H9 (cell line): ENCODE measurements at regions not wholly inside any gene's neighbourhood (a gene's known extent, or its start where the extent isn't known, plus 50 kb on each side); places are given as distances from the start of the nearest gene placed in this dataset.

Experiments
- DNase-seq: peaks from one replicate; pipeline ENCODE4 v3.0.0-alpha.2; 2017
- H2AFZ ChIP-seq: one replicate; pipeline ENCODE4 v1.6.1; 2013; ENCODE audit warnings: mild to moderate bottlenecking, low read length, control low read depth, moderate library complexity
- H2AK5ac ChIP-seq: 2 replicates; pipeline ENCODE4 v1.6.1; 2013; ENCODE audit warnings: low read length, control low read depth, mixed read lengths; ENCODE audit not compliant: insufficient read length
- H2BK120ac ChIP-seq: one replicate; pipeline ENCODE4 v1.6.1; 2013; ENCODE audit warnings: low read depth, mild to moderate bottlenecking, low read length, control low read depth, inconsistent platforms; ENCODE audit not compliant: poor library complexity, severe bottlenecking
- H2BK12ac ChIP-seq: 2 replicates; pipeline ENCODE4 v1.6.1; 2013; ENCODE audit warnings: low read length, control low read depth, mixed read lengths, low read depth; ENCODE audit not compliant: insufficient read length
- H2BK15ac ChIP-seq: 2 replicates; pipeline ENCODE4 v1.6.1; 2013; ENCODE audit warnings: low read depth, low read length, control low read depth
- H2BK20ac ChIP-seq: one replicate; pipeline ENCODE4 v1.6.1; 2013; ENCODE audit warnings: low read depth, mild to moderate bottlenecking, low read length, control low read depth, inconsistent platforms; ENCODE audit not compliant: poor library complexity, severe bottlenecking
- H2BK5ac ChIP-seq: 2 replicates; pipeline ENCODE4 v1.6.1; 2013; ENCODE audit warnings: low read length, control low read depth, mixed read lengths; ENCODE audit not compliant: insufficient read length
- H3K14ac ChIP-seq: 2 replicates; pipeline ENCODE4 v1.6.1; 2013; ENCODE audit warnings: low read length, control low read depth; ENCODE audit not compliant: insufficient read depth
- H3K18ac ChIP-seq: 2 replicates; pipeline ENCODE4 v1.6.1; 2013; ENCODE audit warnings: low read depth, mild to moderate bottlenecking, mixed read lengths, low read length, control low read depth; ENCODE audit not compliant: insufficient read length
- H3K23ac ChIP-seq: 2 replicates; pipeline ENCODE4 v1.6.1; 2013; ENCODE audit warnings: low read length, control low read depth, mixed read lengths, low read depth; ENCODE audit not compliant: insufficient read length
- H3K23me2 ChIP-seq: 2 replicates; pipeline ENCODE4 v1.6.1; 2013; ENCODE audit warnings: low read depth, mild to moderate bottlenecking, mixed read lengths, low read length, control low read depth; ENCODE audit not compliant: insufficient read length, poor library complexity, severe bottlenecking
- H3K27ac ChIP-seq: 2 replicates; pipeline ENCODE4 v1.5.1; 2013; ENCODE audit warnings: low read length, control low read depth, mixed read lengths, low read depth; ENCODE audit not compliant: insufficient read length
- H3K27me3 ChIP-seq: 2 replicates; pipeline ENCODE4 v1.6.1; 2013; ENCODE audit warnings: low read length, control low read depth, inconsistent platforms; ENCODE audit not compliant: insufficient read depth
- H3K4ac ChIP-seq: 2 replicates; pipeline ENCODE4 v1.6.1; 2013; ENCODE audit warnings: low read depth, mild to moderate bottlenecking, control low read depth, inconsistent platforms, low read length, moderate library complexity
- H3K4me1 ChIP-seq: 2 replicates; pipeline ENCODE4 v1.6.1; 2013; ENCODE audit warnings: low read length, control low read depth, inconsistent platforms; ENCODE audit not compliant: insufficient read depth
- H3K4me2 ChIP-seq: 2 replicates; pipeline ENCODE4 v1.6.1; 2013; ENCODE audit warnings: low read length, control low read depth, mixed read lengths; ENCODE audit not compliant: insufficient read length, insufficient read depth
- H3K56ac ChIP-seq: 2 replicates; pipeline ENCODE4 v1.6.1; 2013; ENCODE audit warnings: low read depth, mild to moderate bottlenecking, mixed read lengths, low read length, control low read depth; ENCODE audit not compliant: insufficient read length
- H3K79me1 ChIP-seq: 2 replicates; pipeline ENCODE4 v1.6.1; 2013; ENCODE audit warnings: low read depth, mild to moderate bottlenecking, moderate library complexity, low read length, control low read depth, inconsistent platforms; ENCODE audit not compliant: insufficient read depth, poor library complexity, severe bottlenecking
- H3K79me2 ChIP-seq: 2 replicates; pipeline ENCODE4 v1.6.1; 2013; ENCODE audit warnings: low read length, control low read depth, inconsistent platforms; ENCODE audit not compliant: insufficient read depth
- H3K9ac ChIP-seq: 2 replicates; pipeline ENCODE4 v1.6.1; 2013; ENCODE audit warnings: low read length, control low read depth, mixed read lengths; ENCODE audit not compliant: insufficient read length; ENCODE audit errors: extremely low read depth
- H3K9me3 ChIP-seq: one replicate; pipeline ENCODE4 v1.6.1; 2013; ENCODE audit warnings: low read depth, low read length, inconsistent platforms; ENCODE audit not compliant: control insufficient read depth
- H3T11ph ChIP-seq: one replicate; pipeline ENCODE4 v1.6.1; 2013; ENCODE audit warnings: mild to moderate bottlenecking, low read length, control low read depth, inconsistent platforms
- H4K20me1 ChIP-seq: one replicate; pipeline ENCODE4 v1.6.1; 2013; ENCODE audit not compliant: control insufficient read depth, insufficient read length, insufficient read depth
- H4K5ac ChIP-seq: 2 replicates; pipeline ENCODE4 v1.6.1; 2013; ENCODE audit warnings: low read depth, mild to moderate bottlenecking, mixed read lengths, low read length, control low read depth; ENCODE audit not compliant: insufficient read length
- H4K8ac ChIP-seq: replicated peaks from 2 replicates; pipeline ENCODE4 v1.6.1; 2013; ENCODE audit warnings: low read length, control low read depth, mixed read lengths, low read depth; ENCODE audit not compliant: insufficient read length
- H4K91ac ChIP-seq: 2 replicates; pipeline ENCODE4 v1.6.1; 2013; ENCODE audit warnings: low read depth, mild to moderate bottlenecking, moderate library complexity, mixed read lengths, low read length, control low read depth; ENCODE audit not compliant: insufficient read length
- H3K27ac Mint-ChIP-seq, 3 experiments: 2 replicates in 2 of 3; 3 replicates in 1 of 3; pipeline ENCODE4 v1.8.0; 2020 to 2021; ENCODE audit warnings: mixed read lengths in 3 of 3, mild to moderate bottlenecking in 1 of 3, moderate library complexity in 1 of 3
- H3K27me3 Mint-ChIP-seq: 2 replicates; pipeline ENCODE4 v1.8.0; 2021; ENCODE audit warnings: low read depth, mild to moderate bottlenecking, moderate library complexity, mixed read lengths
- H3K36me3 Mint-ChIP-seq, 3 experiments: 2 replicates in 2 of 3; 3 replicates in 1 of 3; pipeline ENCODE4 v1.8.0; 2020 to 2021; ENCODE audit warnings: low read depth in 3 of 3, mixed read lengths in 3 of 3; ENCODE audit not compliant: insufficient read depth in 1 of 3
- H3K4me1 Mint-ChIP-seq, 2 experiments: 2 replicates each; pipeline ENCODE4 v1.8.0; 2020; ENCODE audit warnings: mixed read lengths in 2 of 2
- H3K4me3 Mint-ChIP-seq, 2 experiments: 2 replicates in 1 of 2; 3 replicates in 1 of 2; pipeline ENCODE4 v1.8.0; 2020 to 2021; ENCODE audit warnings: mild to moderate bottlenecking in 2 of 2, mixed read lengths in 2 of 2, moderate library complexity in 1 of 2
- H3K9me3 Mint-ChIP-seq, 2 experiments: 2 replicates in 1 of 2; 3 replicates in 1 of 2; pipeline ENCODE4 v1.8.0; 2020; ENCODE audit warnings: mild to moderate bottlenecking in 2 of 2, mixed read lengths in 2 of 2, moderate library complexity in 1 of 2
- CTCF ChIP-seq: fragments of 200-600 bp; sonication (generic); conservative IDR thresholded peaks from 3 replicates; pipeline ENCODE4 v1.8.0; 2021; ENCODE audit warnings: antibody characterized with exemption, mild to moderate bottlenecking
- WGBS: extraction: QIAGEN DNeasy Blood & Tissue Kit; methylation state at CpG from one replicate; pipeline ENCODE4 v1.1.7; 2013; ENCODE audit warnings: missing lambda C conversion rate, low lambda C conversion rate, mixed read lengths; ENCODE audit not compliant: insufficient read length; ENCODE audit errors: extremely low coverage; 5-methylcytosine and 5-hydroxymethylcytosine counted together

GRCh38 chr12:16136219-16136988, 141.1 kb downstream of the SLC15A5 start:
- Mint-ChIP-seq H3K27me3 (no peaks in the 10 kb centered on the region), H3K4me3 (no peak overlapping the region), H3K27ac (no peak overlapping the region), H3K36me3 (peaks cover 0 to 2% (median 0%) of the 10 kb centered on the region in 3 experiments; a peak in 1 of 7 replicates), H3K9me3 (peaks cover 3 to 12% of the 10 kb centered on the region in 2 experiments; a peak in 4 of 5 replicates), H3K4me1 (no peaks in the 10 kb centered on the region)
- no peak overlapping the region for H3K18ac ChIP-seq
- H2BK12ac ChIP-seq = no peak overlapping the region
- no peak overlapping the region for H3K23ac ChIP-seq
- no peak overlapping the region for H3K14ac ChIP-seq
- no peak overlapping the region for H2BK15ac ChIP-seq
- no CpG with 5 or more reads among the region's 5 CpGs for WGBS
- no peaks in the 10 kb centered on the region for H3K79me1 ChIP-seq
- H2BK120ac ChIP-seq = no peak overlapping the region
- no peak overlapping the region for H2BK5ac ChIP-seq
- H2BK20ac ChIP-seq = no peak overlapping the region
- H3K23me2 ChIP-seq = no peaks in the 10 kb centered on the region
- H4K91ac ChIP-seq = no peak overlapping the region
- no peaks in the 10 kb centered on the region for H3K79me2 ChIP-seq
- no peak overlapping the region for H3K9ac ChIP-seq
- H3K4me1 ChIP-seq = no peaks in the 10 kb centered on the region
- no peak overlapping the region for H2AK5ac ChIP-seq
- no peak overlapping the region for H3K4me2 ChIP-seq
- no peak overlapping the region for H3K56ac ChIP-seq
- no peak overlapping the region for H3K27ac ChIP-seq
- DNase-seq = no peak
- no peak overlapping the region for H2AFZ ChIP-seq
- no peaks in the 10 kb centered on the region for H3K27me3 ChIP-seq
- no peaks in the 10 kb centered on the region for H3K9me3 ChIP-seq
- TF ChIP-seq CTCF = no peak
- H3K4ac ChIP-seq = no peak overlapping the region
- H4K8ac ChIP-seq = no peak overlapping the region
- no peaks in the 10 kb centered on the region for H4K20me1 ChIP-seq
- H3T11ph ChIP-seq = no peak overlapping the region
- no peak overlapping the region for H4K5ac ChIP-seq
